CD14-positive monocyte (primary cell): ENCODE measurements at regions not wholly inside any gene's neighbourhood (a gene's known extent, or its start where the extent isn't known, plus 50 kb on each side); places are given as distances from the start of the nearest gene placed in this dataset.

Experiments used
- DNase-seq, 3 donors: peaks; one replicate each; pipeline ENCODE4 v3.0.0-alpha.2; 2011 to 2022
- H2AFZ ChIP-seq: 2 replicates; pipeline ENCODE4 v1.6.0; 2012; ENCODE audit warnings: mild to moderate bottlenecking, low read depth, low read length, inconsistent platforms; ENCODE audit not compliant: insufficient read depth, poor library complexity, severe bottlenecking
- H3K27ac ChIP-seq, 2 donors: 1 replicate in 1 of 2; 2 replicates in 1 of 2; pipeline ENCODE4 v1.5.1; 2012 to 2013; ENCODE audit warnings: low read length in 2 of 2, control low read depth in 1 of 2, inconsistent platforms in 1 of 2, low read depth in 1 of 2, mild to moderate bottlenecking in 1 of 2
- H3K27me3 ChIP-seq, 2 donors: one replicate each; pipeline versions ENCODE4 v1.6.0 to v1.6.1; 2011 to 2013; ENCODE audit warnings: low read length in 2 of 2; ENCODE audit not compliant: control insufficient read depth in 2 of 2, insufficient read depth in 2 of 2
- H3K36me3 ChIP-seq, 2 donors: replicated peaks in 1 of 2; 1 replicate in 1 of 2; 2 replicates in 1 of 2; pipeline versions ENCODE4 v1.5.1 to v1.6.1; 2012 to 2013; ENCODE audit warnings: low read length in 2 of 2, control low read depth in 1 of 2, inconsistent platforms in 1 of 2, mild to moderate bottlenecking in 1 of 2; ENCODE audit not compliant: insufficient read depth in 2 of 2, control insufficient read depth in 1 of 2
- H3K4me1 ChIP-seq, 2 donors: 1 replicate in 1 of 2; 2 replicates in 1 of 2; pipeline versions ENCODE4 v1.5.1 to v1.6.1; 2012 to 2013; ENCODE audit warnings: low read length in 2 of 2, control low read depth in 1 of 2, inconsistent platforms in 1 of 2, mild to moderate bottlenecking in 1 of 2, moderate library complexity in 1 of 2; ENCODE audit not compliant: insufficient read depth in 2 of 2, control insufficient read depth in 1 of 2
- H3K4me2 ChIP-seq: replicated peaks from 2 replicates; pipeline ENCODE3; 2012; ENCODE audit warnings: low read length, moderate library complexity, mild to moderate bottlenecking; ENCODE audit not compliant: poor library complexity, severe bottlenecking; ENCODE audit errors: extremely low read depth
- H3K4me3 ChIP-seq, 3 experiments: fragments of 200-600 bp in 1 of 3; sonication (generic) in 1 of 3; replicated peaks in 1 of 3; 1 replicate in 2 of 3; 2 replicates in 1 of 3; pipeline ENCODE4 v1.5.1; 2011 to 2013; ENCODE audit warnings: low read length in 3 of 3, mild to moderate bottlenecking in 3 of 3, control low read depth in 2 of 3, low read depth in 2 of 3, inconsistent platforms in 1 of 3, moderate library complexity in 1 of 3
- H3K79me2 ChIP-seq: 2 replicates; pipeline ENCODE4 v1.6.0; 2012; ENCODE audit warnings: mild to moderate bottlenecking, control low read depth, inconsistent platforms, low read length, moderate library complexity; ENCODE audit not compliant: insufficient read depth
- H3K9ac ChIP-seq: 2 replicates; pipeline ENCODE4 v1.6.0; 2017; ENCODE audit warnings: low read length, mild to moderate bottlenecking; ENCODE audit not compliant: insufficient read depth, poor library complexity, severe bottlenecking
- H3K9me3 ChIP-seq, 2 donors: replicated peaks in 1 of 2; 1 replicate in 1 of 2; 2 replicates in 1 of 2; pipeline versions ENCODE4 v1.5.1 to v1.6.1; 2012 to 2013; ENCODE audit warnings: low read length in 2 of 2, control low read depth in 1 of 2; ENCODE audit not compliant: control insufficient read depth in 1 of 2, insufficient read depth in 1 of 2
- H4K20me1 ChIP-seq: 2 replicates; pipeline ENCODE4 v1.6.0; 2012; ENCODE audit warnings: mild to moderate bottlenecking, low read length, control low read depth, moderate library complexity; ENCODE audit not compliant: insufficient read depth
- H3K27ac Mint-ChIP-seq, 7 donors: one replicate each; pipeline ENCODE4 v1.8.0; 2020; ENCODE audit warnings: mild to moderate bottlenecking in 7 of 7, mixed read lengths in 7 of 7, moderate library complexity in 6 of 7, inconsistent platforms in 2 of 7
- H3K27me3 Mint-ChIP-seq, 3 donors: one replicate each; pipeline ENCODE4 v1.8.0; 2021 to 2022; ENCODE audit warnings: low read depth in 3 of 3, mild to moderate bottlenecking in 3 of 3, mixed read lengths in 3 of 3, moderate library complexity in 3 of 3, inconsistent platforms in 1 of 3
- H3K36me3 Mint-ChIP-seq, 2 donors: one replicate each; pipeline ENCODE4 v1.8.0; 2020; ENCODE audit warnings: mixed read lengths in 2 of 2, inconsistent platforms in 1 of 2, mild to moderate bottlenecking in 1 of 2
- H3K4me1 Mint-ChIP-seq: one replicate; pipeline ENCODE4 v1.8.0; 2020; ENCODE audit warnings: mild to moderate bottlenecking, mixed read lengths
- H3K4me3 Mint-ChIP-seq, 2 donors: one replicate each; pipeline ENCODE4 v1.8.0; 2020; ENCODE audit warnings: mild to moderate bottlenecking in 2 of 2, mixed read lengths in 2 of 2, moderate library complexity in 1 of 2
- H3K9me3 Mint-ChIP-seq, 7 donors: one replicate each; pipeline ENCODE4 v1.8.0; 2020 to 2022; ENCODE audit warnings: mixed read lengths in 7 of 7, mild to moderate bottlenecking in 6 of 7, moderate library complexity in 6 of 7, inconsistent platforms in 2 of 7
- WGBS: methylation state at CpG from one replicate; pipeline ENCODE4 v1.1.5; 2013; ENCODE audit warnings: missing lambda C conversion rate; ENCODE audit not compliant: insufficient coverage; 5-methylcytosine and 5-hydroxymethylcytosine counted together
- intact Hi-C, 2 donors: fragments of 100-400 bp; cut with micrococcal nuclease; formaldehyde crosslinking; loops; one replicate each; pipeline versions ENCODE4 v1.15.0 to v1.15.1; 2023
- TF ChIP-seq, protein P1 (sequence below): fragments of 200-600 bp; IDR thresholded peaks from one replicate; pipeline ENCODE4 v1.8.0; 2022; ENCODE audit warnings: antibody characterized with exemption, mild to moderate bottlenecking

DNA sequence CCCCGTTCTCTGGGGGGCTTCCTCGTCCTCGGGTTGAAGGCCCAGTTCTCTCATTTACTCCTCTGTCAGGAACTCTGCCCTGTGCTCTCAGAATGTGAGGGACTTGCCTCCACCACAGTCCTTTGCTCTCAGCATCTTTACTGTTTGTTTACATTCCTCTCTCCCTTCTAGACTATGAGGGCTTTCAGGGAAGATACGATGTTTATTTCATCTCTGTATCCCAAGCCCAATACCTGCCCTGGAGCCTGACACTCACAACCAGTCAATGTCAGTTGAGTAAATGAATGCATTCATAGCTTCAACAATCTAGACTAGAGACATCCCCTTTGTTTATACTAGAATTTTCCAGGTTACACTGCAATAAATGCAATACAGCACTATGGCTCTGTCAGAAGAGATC is 409.6 kb upstream of the CDH11 start:
- peaks cover 1 to 10% (median 5%) of the 10 kb centered on the region in 7 donors for H3K9me3 Mint-ChIP-seq
- Histone ChIP-seq H3K9me3 (peaks cover 0 to 3% of the 10 kb centered on the region in 2 donors), H3K79me2 (no peaks in the 10 kb centered on the region), H3K27ac (no peak overlapping the region), H4K20me1 (no peaks in the 10 kb centered on the region), H3K9ac (no peak overlapping the region), H3K36me3 (no peaks in the 10 kb centered on the region), H3K4me1 (no peaks in the 10 kb centered on the region), H3K27me3 (no peaks in the 10 kb centered on the region), H3K4me3 (no peak overlapping the region), H3K4me2 (no peak overlapping the region), H2AFZ (no peak overlapping the region)
- no peak overlapping the region for H3K27ac Mint-ChIP-seq
- TF ChIP-seq, protein P1, sequence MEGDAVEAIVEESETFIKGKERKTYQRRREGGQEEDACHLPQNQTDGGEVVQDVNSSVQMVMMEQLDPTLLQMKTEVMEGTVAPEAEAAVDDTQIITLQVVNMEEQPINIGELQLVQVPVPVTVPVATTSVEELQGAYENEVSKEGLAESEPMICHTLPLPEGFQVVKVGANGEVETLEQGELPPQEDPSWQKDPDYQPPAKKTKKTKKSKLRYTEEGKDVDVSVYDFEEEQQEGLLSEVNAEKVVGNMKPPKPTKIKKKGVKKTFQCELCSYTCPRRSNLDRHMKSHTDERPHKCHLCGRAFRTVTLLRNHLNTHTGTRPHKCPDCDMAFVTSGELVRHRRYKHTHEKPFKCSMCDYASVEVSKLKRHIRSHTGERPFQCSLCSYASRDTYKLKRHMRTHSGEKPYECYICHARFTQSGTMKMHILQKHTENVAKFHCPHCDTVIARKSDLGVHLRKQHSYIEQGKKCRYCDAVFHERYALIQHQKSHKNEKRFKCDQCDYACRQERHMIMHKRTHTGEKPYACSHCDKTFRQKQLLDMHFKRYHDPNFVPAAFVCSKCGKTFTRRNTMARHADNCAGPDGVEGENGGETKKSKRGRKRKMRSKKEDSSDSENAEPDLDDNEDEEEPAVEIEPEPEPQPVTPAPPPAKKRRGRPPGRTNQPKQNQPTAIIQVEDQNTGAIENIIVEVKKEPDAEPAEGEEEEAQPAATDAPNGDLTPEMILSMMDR: no peak
- no peaks in the 10 kb centered on the region for H3K4me1 Mint-ChIP-seq
- no peaks in the 10 kb centered on the region for H3K36me3 Mint-ChIP-seq
- no peak overlapping the region for H3K4me3 Mint-ChIP-seq
- no peaks in the 10 kb centered on the region for H3K27me3 Mint-ChIP-seq
- WGBS: 90% methylated on average over 2 of the region's 4 CpGs
- intact Hi-C loops: no loop called here
- no peak for DNase-seq

GRCh38 chr16:65525707-65526106 is 403.8 kb upstream of the CDH11 start:
- H3K27ac ChIP-seq: no peak overlapping the region
- peaks cover 0 to 4% (median 3%) of the 10 kb centered on the region in 7 donors for H3K9me3 Mint-ChIP-seq

More at GRCh38 chr16:65525707-65526106, 403.8 kb upstream of the CDH11 start:
- no CpG with 5 or more reads among the region's 2 CpGs for WGBS
- H3K4me1 Mint-ChIP-seq: no peaks in the 10 kb centered on the region
- Histone ChIP-seq H3K79me2 (no peaks in the 10 kb centered on the region), H3K27me3 (no peaks in the 10 kb centered on the region), H3K4me1 (no peaks in the 10 kb centered on the region), H3K4me3 (no peak overlapping the region), H3K4me2 (no peak overlapping the region), H3K9me3 (peaks cover 0 to 3% of the 10 kb centered on the region in 2 donors), H3K9ac (no peak overlapping the region), H2AFZ (no peak overlapping the region), H4K20me1 (no peaks in the 10 kb centered on the region), H3K36me3 (no peaks in the 10 kb centered on the region)
- H3K27ac Mint-ChIP-seq: no peak overlapping the region
- intact Hi-C loops: no loop called here
- H3K27me3 Mint-ChIP-seq: peaks cover 0 to 11% (median 4%) of the 10 kb centered on the region in 3 donors
- TF ChIP-seq, protein P1: no peak
- H3K4me3 Mint-ChIP-seq: no peak overlapping the region
- no peak for DNase-seq
- no peaks in the 10 kb centered on the region for H3K36me3 Mint-ChIP-seq
